ENCODE measurements at regions not wholly inside any gene's neighbourhood (a gene's known extent, or its start where the extent isn't known, plus 50 kb on each side); places are given as distances from the start of the nearest gene placed in this dataset.

- no peak for DNase-seq
Measured at GRCh38 chr7:125444864-125445263, 515.2 kb upstream of the POT1 start.

GRCh38 chr7:125436220-125436619 lies 506.6 kb upstream of the POT1 start:
- no peak for DNase-seq

- no peak for DNase-seq
Measured at GRCh38 chr7:125431349-125431748, 501.7 kb upstream of the POT1 start.

- no peak for DNase-seq
Measured at GRCh38 chr7:125430013-125430412, 500.4 kb upstream of the POT1 start.

- no peak for DNase-seq
Measured at GRCh38 chr7:125427676-125428075, 498.1 kb upstream of the POT1 start.

GRCh38 chr7:125425506-125425905 lies 495.9 kb upstream of the POT1 start:
- no peak for DNase-seq

GRCh38 chr7:125424721-125425120 lies 495.1 kb upstream of the POT1 start:
- DNase-seq, result no peak

- peak; percentile 49 to 51 for DNase-seq
Measured at GRCh38 chr7:125423458-125424155, 494.0 kb upstream of the POT1 start.

- peak in 1 of 2 experiments; percentile 3 for DNase-seq
Measured at GRCh38 chr7:125421407-125421806, 491.8 kb upstream of the POT1 start.

GRCh38 chr7:125412890-125413665 lies 483.5 kb upstream of the POT1 start:
- no peak for DNase-seq

- DNase-seq, result no peak
Measured at GRCh38 chr7:125409921-125410320, 480.3 kb upstream of the POT1 start.

- DNase-seq, result no peak
Measured at GRCh38 chr7:125406111-125406510, 476.5 kb upstream of the POT1 start.

- DNase-seq, result no peak
Measured at GRCh38 chr7:125399408-125399807, 469.8 kb upstream of the POT1 start.

- peak; percentile 52 to 67 for DNase-seq
Measured at GRCh38 chr7:125396466-125397151, 467.0 kb upstream of the POT1 start.

GRCh38 chr7:125391921-125392320 lies 462.3 kb upstream of the POT1 start:
- no peak for DNase-seq

GRCh38 chr7:125390981-125391380 lies 461.4 kb upstream of the POT1 start:
- no peak for DNase-seq

GRCh38 chr7:125386211-125386610 lies 456.6 kb upstream of the POT1 start:
- DNase-seq, result no peak

GRCh38 chr7:125383324-125383723 lies 453.7 kb upstream of the POT1 start:
- peak; percentile 48 to 72 for DNase-seq

- no peak for DNase-seq
Measured at GRCh38 chr7:125382401-125382800, 452.8 kb upstream of the POT1 start.

GRCh38 chr7:125375942-125376341 lies 446.3 kb upstream of the POT1 start:
- DNase-seq, result no peak

GRCh38 chr7:125370502-125370901 lies 440.9 kb upstream of the POT1 start:
- DNase-seq, result no peak

GRCh38 chr7:125363873-125364272 lies 434.2 kb upstream of the POT1 start:
- DNase-seq, result no peak

GRCh38 chr7:125358551-125359167 lies 429.0 kb upstream of the POT1 start:
- DNase-seq, result no peak
